Uterus (tissue), 2 donors: ENCODE measurements at regions not wholly inside any gene's neighbourhood (a gene's known extent, or its start where the extent isn't known, plus 50 kb on each side); places are given as distances from the start of the nearest gene placed in this dataset.

Experiments used
- POLR2A ChIP-seq, 2 donors: fragments of 450-650 bp; IDR thresholded peaks; one replicate each; pipeline ENCODE4 v1.6.1; 2016; ENCODE audit warnings: antibody characterized with exemption in 2 of 2, mild to moderate bottlenecking in 1 of 2, moderate library complexity in 1 of 2
- TF ChIP-seq, protein P1 (sequence below), 4 experiments: fragments of 200-600 bp in 2 of 4; fragments of 450-650 bp in 2 of 4; sonication (generic) in 2 of 4; IDR thresholded peaks; one replicate each; pipeline ENCODE4 v1.5.1; 2016 to 2019; ENCODE audit warnings: antibody characterized with exemption in 4 of 4, mild to moderate bottlenecking in 2 of 4, moderate library complexity in 1 of 4

- TF ChIP-seq, protein P1, sequence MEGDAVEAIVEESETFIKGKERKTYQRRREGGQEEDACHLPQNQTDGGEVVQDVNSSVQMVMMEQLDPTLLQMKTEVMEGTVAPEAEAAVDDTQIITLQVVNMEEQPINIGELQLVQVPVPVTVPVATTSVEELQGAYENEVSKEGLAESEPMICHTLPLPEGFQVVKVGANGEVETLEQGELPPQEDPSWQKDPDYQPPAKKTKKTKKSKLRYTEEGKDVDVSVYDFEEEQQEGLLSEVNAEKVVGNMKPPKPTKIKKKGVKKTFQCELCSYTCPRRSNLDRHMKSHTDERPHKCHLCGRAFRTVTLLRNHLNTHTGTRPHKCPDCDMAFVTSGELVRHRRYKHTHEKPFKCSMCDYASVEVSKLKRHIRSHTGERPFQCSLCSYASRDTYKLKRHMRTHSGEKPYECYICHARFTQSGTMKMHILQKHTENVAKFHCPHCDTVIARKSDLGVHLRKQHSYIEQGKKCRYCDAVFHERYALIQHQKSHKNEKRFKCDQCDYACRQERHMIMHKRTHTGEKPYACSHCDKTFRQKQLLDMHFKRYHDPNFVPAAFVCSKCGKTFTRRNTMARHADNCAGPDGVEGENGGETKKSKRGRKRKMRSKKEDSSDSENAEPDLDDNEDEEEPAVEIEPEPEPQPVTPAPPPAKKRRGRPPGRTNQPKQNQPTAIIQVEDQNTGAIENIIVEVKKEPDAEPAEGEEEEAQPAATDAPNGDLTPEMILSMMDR (IDR thresholded peaks at IDR 0.05) = no peak
- no peak for TF ChIP-seq POLR2A (IDR thresholded peaks at IDR 0.05)
These were observed 89.0 kb upstream of the SLC7A1 start for GRCh38 chr13:29684441-29684840.
